WERI-Rb-1 (cell line): ENCODE measurements at regions not wholly inside any gene's neighbourhood (a gene's known extent, or its start where the extent isn't known, plus 50 kb on each side); places are given as distances from the start of the nearest gene placed in this dataset.

Experiments
- DNase-seq: peaks from one replicate; pipeline ENCODE4 v3.0.0-alpha.2; 2020
- H3K27ac ChIP-seq: fragments of 250-450 bp; sonication (Bioruptor Pico); 2 replicates; pipeline ENCODE4 v1.5.1; 2020; ENCODE audit warnings: mild to moderate bottlenecking, moderate library complexity
- H3K27me3 ChIP-seq: fragments of 250-450 bp; sonication (Bioruptor Pico); 2 replicates; pipeline ENCODE4 v1.5.1; 2021; ENCODE audit warnings: mild to moderate bottlenecking, low read depth, moderate library complexity; ENCODE audit not compliant: insufficient read depth, severe bottlenecking
- H3K36me3 ChIP-seq: fragments of 250-450 bp; sonication (Bioruptor Pico); 2 replicates; pipeline ENCODE4 v1.5.1; 2020; ENCODE audit warnings: mild to moderate bottlenecking, moderate library complexity
- H3K4me3 ChIP-seq: 2 replicates; pipeline ENCODE4 v1.5.1; 2011; ENCODE audit warnings: low read depth, mild to moderate bottlenecking, control low read depth, low read length
- H3K9me3 ChIP-seq: fragments of 250-450 bp; sonication (Bioruptor Pico); 2 replicates; pipeline ENCODE4 v1.5.1; 2021; ENCODE audit warnings: mild to moderate bottlenecking, moderate library complexity; ENCODE audit not compliant: severe bottlenecking
- CTCF ChIP-seq: IDR thresholded peaks from 2 replicates; pipeline ENCODE4 v1.5.1; 2011; ENCODE audit warnings: low read depth, mild to moderate bottlenecking, control low read depth, inconsistent platforms, low read length

GRCh38 chr11:104830508-104830907 is 67.8 kb downstream of the CASP12 start:
- Histone ChIP-seq H3K9me3 (no peaks in the 10 kb centered on the region), H3K27me3 (no peaks in the 10 kb centered on the region)

DNA sequence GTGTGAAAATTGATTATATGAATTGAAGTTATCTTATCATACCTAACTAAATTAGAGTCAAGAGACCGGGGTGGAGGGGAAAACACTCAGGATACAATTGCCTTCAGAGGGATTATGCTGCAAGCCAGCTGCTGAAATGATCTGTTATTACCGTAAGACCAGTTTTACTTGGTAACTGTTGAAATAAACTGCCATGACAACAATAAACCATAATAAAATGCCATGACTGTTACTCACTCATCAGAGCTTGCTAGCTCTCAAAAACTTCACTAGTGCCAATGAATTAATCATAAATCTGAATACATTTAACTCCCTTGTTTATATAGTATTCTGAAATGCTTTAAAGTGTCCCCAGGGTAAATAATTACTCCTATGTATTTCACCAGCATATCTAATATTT is 68.2 kb downstream of the CASP12 start:
- TF ChIP-seq CTCF: no peak
- H3K27ac ChIP-seq: no peak overlapping the region
- H3K9me3 ChIP-seq: no peaks in the 10 kb centered on the region
- no peaks in the 10 kb centered on the region for H3K27me3 ChIP-seq
- H3K4me3 ChIP-seq: no peak overlapping the region
- no peaks in the 10 kb centered on the region for H3K36me3 ChIP-seq
- no peak for DNase-seq

More at GRCh38 chr11:104830508-104830907, 67.8 kb downstream of the CASP12 start:
- Histone ChIP-seq H3K27ac (no peak overlapping the region), H3K36me3 (no peaks in the 10 kb centered on the region), H3K4me3 (no peak overlapping the region)
- no peak for TF ChIP-seq CTCF
- DNase-seq: no peak

DNA sequence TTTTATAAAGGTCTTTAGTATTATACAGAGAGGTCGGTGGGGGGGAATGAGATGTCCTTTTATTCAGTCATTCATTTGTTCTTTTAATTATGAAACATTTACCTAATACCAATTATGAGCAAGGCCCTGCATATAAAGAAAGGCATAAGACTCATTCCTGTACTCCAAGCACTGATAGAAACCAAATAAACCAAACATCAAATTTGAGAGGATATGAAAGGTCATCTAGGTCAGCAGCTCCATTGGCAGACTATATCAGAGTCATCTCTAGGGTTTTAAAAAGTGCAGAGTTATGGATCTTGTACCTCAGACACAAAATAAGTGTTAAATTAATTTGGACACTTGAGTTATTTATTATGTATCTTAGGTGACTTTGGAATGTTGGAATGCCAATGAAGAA is 71.5 kb downstream of the CASP12 start:
- H3K36me3 ChIP-seq: no peaks in the 10 kb centered on the region
- no peaks in the 10 kb centered on the region for H3K27me3 ChIP-seq
- TF ChIP-seq CTCF: no peak
- no peak for DNase-seq
- no peak overlapping the region for H3K4me3 ChIP-seq
- H3K27ac ChIP-seq: no peak overlapping the region
- no peaks in the 10 kb centered on the region for H3K9me3 ChIP-seq

- Histone ChIP-seq H3K27me3 (no peaks in the 10 kb centered on the region), H3K27ac (no peak overlapping the region), H3K9me3 (no peaks in the 10 kb centered on the region), H3K36me3 (no peaks in the 10 kb centered on the region), H3K4me3 (no peak overlapping the region)
- no peak for DNase-seq
- TF ChIP-seq CTCF: no peak
Measured at GRCh38 chr11:104823657-104824056, 74.6 kb downstream of the CASP12 start.

GRCh38 chr11:104820431-104820830 is 77.8 kb downstream of the CASP12 start:
- no peaks in the 10 kb centered on the region for H3K9me3 ChIP-seq
- H3K36me3 ChIP-seq: no peaks in the 10 kb centered on the region
- DNase-seq: no peak
- H3K27me3 ChIP-seq: no peaks in the 10 kb centered on the region
- H3K27ac ChIP-seq: no peak overlapping the region
- no peak for TF ChIP-seq CTCF
- no peak overlapping the region for H3K4me3 ChIP-seq

DNA sequence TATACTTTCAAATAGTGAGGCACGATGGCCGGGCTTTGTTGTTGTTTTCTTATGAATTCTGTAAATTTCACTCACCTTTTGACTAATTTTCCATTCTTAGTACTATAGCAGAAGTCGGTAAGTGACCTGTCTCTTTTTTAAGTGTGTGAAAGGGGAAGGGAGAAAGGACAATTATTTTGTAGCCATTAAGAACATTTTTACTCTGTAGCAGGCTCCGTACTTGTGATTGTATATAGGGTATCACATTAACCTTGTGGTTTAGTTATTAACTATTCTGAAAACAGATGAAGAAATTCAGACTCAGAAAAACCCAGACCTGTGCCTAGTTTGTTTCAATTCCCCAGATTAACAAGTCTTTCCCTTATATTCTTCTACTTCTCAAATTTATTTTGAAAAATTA is 78.7 kb downstream of the CASP12 start:
- no peaks in the 10 kb centered on the region for H3K27me3 ChIP-seq
- no peak for DNase-seq
- no peak overlapping the region for H3K4me3 ChIP-seq
- no peaks in the 10 kb centered on the region for H3K9me3 ChIP-seq
- no peak for TF ChIP-seq CTCF
- no peak overlapping the region for H3K27ac ChIP-seq
- H3K36me3 ChIP-seq: no peaks in the 10 kb centered on the region
